ENCODE measurements at regions not wholly inside any gene's neighbourhood (a gene's known extent, or its start where the extent isn't known, plus 50 kb on each side); places are given as distances from the start of the nearest gene placed in this dataset.

GRCh38 chr2:128521482-128521881 lies 202.8 kb upstream of the HS6ST1 start:
- intact Hi-C loops (cut with micrococcal nuclease): no loop called here
- Histone ChIP-seq H3K9me3 (replicated peaks) (no peaks in the 10 kb centered on the region), H3K36me3 (no peaks in the 10 kb centered on the region), H3K4me3 (no peak overlapping the region), H3K4me1 (no peaks in the 10 kb centered on the region), H3K27me3 (ENCODE audit: low read depth) (no peaks in the 10 kb centered on the region), H3K27ac (replicated peaks) (no peak overlapping the region)
- TF ChIP-seq CTCF (IDR thresholded peaks at IDR 0.05; ENCODE audit: borderline replicate concordance): no peak
- DNase-seq: no peak

GRCh38 chr2:128522829-128523228 lies 204.2 kb upstream of the HS6ST1 start:
- intact Hi-C loops (cut with micrococcal nuclease): no loop called here

GRCh38 chr2:128523457-128523856 lies 204.8 kb upstream of the HS6ST1 start:
- no peaks in the 10 kb centered on the region for H3K9me3 ChIP-seq (replicated peaks)
- H3K27ac ChIP-seq (replicated peaks): no peak overlapping the region
- no peaks in the 10 kb centered on the region for H3K27me3 ChIP-seq (ENCODE audit: low read depth)
- no peak overlapping the region for H3K4me3 ChIP-seq
- no peaks in the 10 kb centered on the region for H3K36me3 ChIP-seq
- intact Hi-C loops (cut with micrococcal nuclease): no loop called here
- TF ChIP-seq CTCF (IDR thresholded peaks at IDR 0.05; ENCODE audit: borderline replicate concordance): no peak
- no peak for DNase-seq
- no peaks in the 10 kb centered on the region for H3K4me1 ChIP-seq

More at GRCh38 chr2:128522829-128523228, 204.2 kb upstream of the HS6ST1 start:
- H3K9me3 ChIP-seq (replicated peaks): no peaks in the 10 kb centered on the region
- H3K27ac ChIP-seq (replicated peaks): no peak overlapping the region
- no peak for TF ChIP-seq CTCF (IDR thresholded peaks at IDR 0.05; ENCODE audit: borderline replicate concordance)
- H3K27me3 ChIP-seq (ENCODE audit: low read depth): no peaks in the 10 kb centered on the region
- no peak for DNase-seq
- no peak overlapping the region for H3K4me3 ChIP-seq
- no peaks in the 10 kb centered on the region for H3K36me3 ChIP-seq
- H3K4me1 ChIP-seq: no peaks in the 10 kb centered on the region

GRCh38 chr2:128524183-128524582 lies 205.5 kb upstream of the HS6ST1 start:
- Histone ChIP-seq H3K9me3 (replicated peaks) (no peaks in the 10 kb centered on the region), H3K4me1 (no peaks in the 10 kb centered on the region), H3K36me3 (no peaks in the 10 kb centered on the region), H3K27ac (replicated peaks) (no peak overlapping the region), H3K4me3 (no peak overlapping the region), H3K27me3 (ENCODE audit: low read depth) (no peaks in the 10 kb centered on the region)
- DNase-seq: no peak
- intact Hi-C loops (cut with micrococcal nuclease): no loop called here
- no peak for TF ChIP-seq CTCF (IDR thresholded peaks at IDR 0.05; ENCODE audit: borderline replicate concordance)

- intact Hi-C loops (cut with micrococcal nuclease): no loop called here
- H3K27me3 ChIP-seq (ENCODE audit: low read depth): no peaks in the 10 kb centered on the region
- TF ChIP-seq CTCF (IDR thresholded peaks at IDR 0.05; ENCODE audit: borderline replicate concordance): no peak
- no peak overlapping the region for H3K27ac ChIP-seq (replicated peaks)
- no peak overlapping the region for H3K4me3 ChIP-seq
- H3K4me1 ChIP-seq: no peaks in the 10 kb centered on the region
- H3K36me3 ChIP-seq: no peaks in the 10 kb centered on the region
- H3K9me3 ChIP-seq (replicated peaks): no peaks in the 10 kb centered on the region
- DNase-seq: no peak
These were observed 207.0 kb upstream of the HS6ST1 start for GRCh38 chr2:128525653-128526052.

Data from left ventricle myocardium inferior (tissue), 1 donor.